Testis (tissue), 2 donors: ENCODE measurements at regions not wholly inside any gene's neighbourhood (a gene's known extent, or its start where the extent isn't known, plus 50 kb on each side); places are given as distances from the start of the nearest gene placed in this dataset.

ENCODE experiments used
- DNase-seq: peaks from one replicate; pipeline ENCODE4 v3.0.0-alpha.2; 2019
- H3K27ac ChIP-seq, 2 donors: fragments of 200-600 bp; sonication (generic); one replicate each; pipeline ENCODE4 v1.5.1; 2019
- H3K27me3 ChIP-seq: fragments of 200-600 bp; sonication (generic); one replicate; pipeline ENCODE4 v1.5.1; 2019
- H3K36me3 ChIP-seq: fragments of 200-600 bp; sonication (generic); one replicate; pipeline ENCODE4 v1.5.1; 2017; ENCODE audit warnings: low read depth; ENCODE audit errors: missing control alignments
- H3K4me1 ChIP-seq: fragments of 200-600 bp; sonication (generic); one replicate; pipeline ENCODE4 v1.5.1; 2019
- H3K4me3 ChIP-seq, 2 donors: fragments of 200-600 bp; sonication (generic); one replicate each; pipeline ENCODE4 v1.5.1; 2017 to 2019
- H3K9me3 ChIP-seq: fragments of 200-600 bp; sonication (generic); one replicate; pipeline ENCODE4 v1.5.1; 2017
- POLR2A ChIP-seq: fragments of 450-650 bp; IDR thresholded peaks from one replicate; pipeline ENCODE4 v1.6.1; 2017; ENCODE audit warnings: antibody characterized with exemption, mild to moderate bottlenecking, moderate library complexity
- WGBS, 2 donors: methylation state at CpG; one replicate each; pipeline ENCODE4 v1.1.5; 2018; 5-methylcytosine and 5-hydroxymethylcytosine counted together
- intact Hi-C: fragments of 100-400 bp; cut with DNase I; formaldehyde crosslinking; loops from one replicate; pipeline ENCODE4 v1.15.1; 2023; ENCODE audit warnings: low total_unique reads
- TF ChIP-seq, protein P1 (sequence below), 3 experiments: fragments of 450-650 bp in 2 of 3; fragments of 200-600 bp in 1 of 3; sonication (generic) in 1 of 3; IDR thresholded peaks; one replicate each; pipeline ENCODE4 v1.5.1; 2016 to 2019; ENCODE audit warnings: antibody characterized with exemption in 3 of 3, mild to moderate bottlenecking in 2 of 3, moderate library complexity in 1 of 3

DNA sequence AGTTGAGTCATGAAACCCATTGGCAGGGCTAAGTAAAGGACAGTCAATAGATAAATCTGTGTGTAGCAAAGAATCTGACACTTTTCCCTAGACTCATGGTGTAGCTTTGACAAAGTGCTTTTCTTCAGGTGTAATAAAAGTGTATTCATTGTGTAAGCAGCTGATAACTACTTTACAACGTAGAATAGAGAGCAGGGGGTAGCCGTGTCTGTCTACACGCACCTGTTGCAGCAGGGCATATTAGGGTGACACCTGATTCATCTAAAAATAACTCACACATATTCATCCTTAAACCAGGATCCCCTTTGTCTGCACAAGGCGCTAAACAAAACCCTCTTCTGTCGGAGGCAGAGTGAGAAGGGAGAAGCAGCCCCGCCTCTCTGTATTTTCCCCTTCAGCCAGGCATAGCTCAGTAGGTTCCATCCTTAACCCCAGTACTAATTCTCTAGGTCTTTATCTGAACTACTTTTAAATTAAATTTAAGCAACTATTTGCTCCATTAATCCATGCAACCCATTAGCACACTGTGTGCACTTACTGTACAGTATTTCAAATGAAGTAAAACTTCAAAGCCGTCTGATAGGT lies 306.7 kb upstream of the SASH1 start:
- WGBS, 2 donors = 78 to 87% methylated on average over 7 of the region's 7 CpGs
- H3K36me3 ChIP-seq = no peaks in the 10 kb centered on the region
- H3K4me1 ChIP-seq = no peaks in the 10 kb centered on the region
- no peak for DNase-seq
- H3K27ac ChIP-seq = no peak overlapping the region
- H3K27me3 ChIP-seq = no peaks in the 10 kb centered on the region
- TF ChIP-seq, protein P1, sequence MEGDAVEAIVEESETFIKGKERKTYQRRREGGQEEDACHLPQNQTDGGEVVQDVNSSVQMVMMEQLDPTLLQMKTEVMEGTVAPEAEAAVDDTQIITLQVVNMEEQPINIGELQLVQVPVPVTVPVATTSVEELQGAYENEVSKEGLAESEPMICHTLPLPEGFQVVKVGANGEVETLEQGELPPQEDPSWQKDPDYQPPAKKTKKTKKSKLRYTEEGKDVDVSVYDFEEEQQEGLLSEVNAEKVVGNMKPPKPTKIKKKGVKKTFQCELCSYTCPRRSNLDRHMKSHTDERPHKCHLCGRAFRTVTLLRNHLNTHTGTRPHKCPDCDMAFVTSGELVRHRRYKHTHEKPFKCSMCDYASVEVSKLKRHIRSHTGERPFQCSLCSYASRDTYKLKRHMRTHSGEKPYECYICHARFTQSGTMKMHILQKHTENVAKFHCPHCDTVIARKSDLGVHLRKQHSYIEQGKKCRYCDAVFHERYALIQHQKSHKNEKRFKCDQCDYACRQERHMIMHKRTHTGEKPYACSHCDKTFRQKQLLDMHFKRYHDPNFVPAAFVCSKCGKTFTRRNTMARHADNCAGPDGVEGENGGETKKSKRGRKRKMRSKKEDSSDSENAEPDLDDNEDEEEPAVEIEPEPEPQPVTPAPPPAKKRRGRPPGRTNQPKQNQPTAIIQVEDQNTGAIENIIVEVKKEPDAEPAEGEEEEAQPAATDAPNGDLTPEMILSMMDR (IDR thresholded peaks at IDR 0.05) = no peak
- TF ChIP-seq POLR2A = no peak
- no peak overlapping the region for H3K4me3 ChIP-seq
- intact Hi-C loops = no loop called here
- H3K9me3 ChIP-seq = no peaks in the 10 kb centered on the region

DNA sequence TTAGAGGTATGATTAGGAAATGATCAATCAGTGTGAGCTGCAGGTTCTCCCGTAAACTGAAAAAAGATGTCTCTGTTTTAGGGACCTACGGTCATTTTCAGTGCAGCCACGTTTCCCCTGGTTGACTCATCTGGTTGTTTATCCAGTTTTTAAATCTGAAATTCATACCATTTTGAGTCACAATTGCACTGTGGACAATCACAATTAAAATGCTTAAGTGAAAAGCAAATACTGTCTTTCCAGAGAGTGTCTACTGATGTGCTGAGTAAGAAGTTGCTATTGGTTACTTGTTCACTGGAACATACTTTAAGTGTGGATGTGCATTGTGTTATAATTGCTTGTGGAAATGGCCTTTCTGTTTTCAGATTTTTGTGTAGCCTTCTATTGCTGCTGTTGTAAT lies 305.1 kb upstream of the SASH1 start:
- 78 to 91% methylated on average over 3 of the region's 3 CpGs for WGBS, 2 donors
- intact Hi-C loops = no loop called here

DNA sequence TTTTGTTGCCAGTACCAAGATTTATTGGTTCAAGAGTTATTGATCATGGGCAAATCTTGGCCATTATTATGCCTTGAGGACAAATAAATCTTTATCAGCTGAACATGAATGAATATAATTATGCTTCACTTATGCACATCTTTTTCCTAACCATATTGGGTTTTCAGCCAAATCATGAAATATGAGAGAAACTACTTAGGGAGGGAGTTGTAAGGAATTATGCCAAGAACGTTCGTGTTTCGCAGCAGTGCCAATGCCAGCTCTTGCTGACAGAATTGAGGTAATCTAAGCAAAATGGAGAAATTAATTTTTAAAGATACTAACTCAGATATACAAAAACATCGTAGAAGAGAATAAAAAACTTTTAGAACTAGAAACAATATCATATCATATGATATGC lies 301.1 kb upstream of the SASH1 start:
- Histone ChIP-seq H3K9me3 (no peaks in the 10 kb centered on the region), H3K27ac (no peak overlapping the region), H3K27me3 (no peaks in the 10 kb centered on the region), H3K36me3 (no peaks in the 10 kb centered on the region), H3K4me3 (no peak overlapping the region), H3K4me1 (no peaks in the 10 kb centered on the region)
- no peak for DNase-seq
- intact Hi-C loops = no loop called here
- 53 to 71% methylated on average over 4 of the region's 4 CpGs for WGBS, 2 donors
- TF ChIP-seq, protein P1 (IDR thresholded peaks at IDR 0.05) = no peak
- TF ChIP-seq POLR2A = no peak

More for the DNA sequence above, 305.1 kb upstream of the SASH1 start:
- DNase-seq = no peak
- Histone ChIP-seq H3K4me3 (no peak overlapping the region), H3K27ac (no peak overlapping the region), H3K27me3 (no peaks in the 10 kb centered on the region), H3K36me3 (no peaks in the 10 kb centered on the region), H3K9me3 (no peaks in the 10 kb centered on the region), H3K4me1 (no peaks in the 10 kb centered on the region)
- no peak for TF ChIP-seq POLR2A
- TF ChIP-seq, protein P1 (IDR thresholded peaks at IDR 0.05) = no peak

DNA sequence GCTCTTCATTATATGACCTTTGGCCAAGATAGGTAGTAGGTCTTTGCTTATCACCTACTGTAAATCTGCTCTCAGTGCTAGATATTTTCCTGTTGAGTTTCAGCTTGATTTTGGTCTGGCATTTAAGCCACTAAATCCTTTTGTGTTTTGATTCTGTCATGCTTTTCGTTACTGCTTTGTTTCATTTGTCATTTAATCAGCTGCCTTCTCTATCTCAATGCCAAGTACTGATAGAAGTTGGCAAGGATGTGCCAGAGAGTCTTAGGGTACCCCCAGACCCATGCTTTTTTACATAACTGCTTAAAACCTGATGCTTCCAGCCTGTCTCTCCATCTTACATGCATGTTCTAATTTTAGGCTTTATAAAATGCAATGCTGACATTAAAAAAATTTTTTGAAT lies 300.1 kb upstream of the SASH1 start:
- Histone ChIP-seq H3K27me3 (no peaks in the 10 kb centered on the region), H3K27ac (no peak overlapping the region), H3K4me3 (no peak overlapping the region), H3K4me1 (no peaks in the 10 kb centered on the region), H3K36me3 (no peaks in the 10 kb centered on the region), H3K9me3 (no peaks in the 10 kb centered on the region)
- intact Hi-C loops = no loop called here
- 59 to 73% methylated on average over 1 of the region's 1 CpG for WGBS, 2 donors
- DNase-seq = no peak
- TF ChIP-seq POLR2A = no peak
- TF ChIP-seq, protein P1 (IDR thresholded peaks at IDR 0.05) = no peak

DNA sequence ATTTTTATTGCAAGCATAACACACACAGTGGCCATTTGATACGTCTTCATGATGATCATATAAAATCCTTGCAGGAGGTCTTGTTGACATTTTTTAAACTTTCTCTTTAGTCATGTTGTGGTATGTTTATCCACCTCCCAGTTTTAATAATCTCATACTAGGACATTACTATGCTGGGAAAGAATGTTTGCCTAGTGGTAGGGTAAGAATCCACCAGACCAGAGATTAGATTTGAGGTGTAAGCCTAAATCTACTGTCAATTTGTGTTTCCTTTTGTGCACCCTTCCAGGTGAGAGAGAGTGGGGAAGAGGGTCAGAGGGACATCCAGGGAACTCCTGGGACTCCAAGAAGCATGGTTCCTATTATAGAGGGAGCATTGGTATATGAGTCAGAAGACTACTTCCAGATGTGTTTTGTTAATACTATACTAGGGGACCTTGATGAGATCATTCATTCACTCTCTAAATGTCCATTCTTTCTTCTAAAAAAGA lies 298.3 kb upstream of the SASH1 start:
- no peaks in the 10 kb centered on the region for H3K4me1 ChIP-seq
- no peaks in the 10 kb centered on the region for H3K36me3 ChIP-seq
- no peaks in the 10 kb centered on the region for H3K9me3 ChIP-seq
- no peak for DNase-seq
- no peaks in the 10 kb centered on the region for H3K27me3 ChIP-seq
- no peak overlapping the region for H3K4me3 ChIP-seq
- intact Hi-C loops = no loop called here
- H3K27ac ChIP-seq = no peak overlapping the region
- WGBS, 2 donors = 64 to 82% methylated on average over 1 of the region's 1 CpG
- no peak for TF ChIP-seq POLR2A
